ENCODE measurements at regions not wholly inside any gene's neighbourhood (a gene's known extent, or its start where the extent isn't known, plus 50 kb on each side); places are given as distances from the start of the nearest gene placed in this dataset.
"Not testable (repeated sequence)": the region's sequence is repeated elsewhere in the genome, so short reads cannot be mapped to it uniquely, and the experiment has no call there.

DNA sequence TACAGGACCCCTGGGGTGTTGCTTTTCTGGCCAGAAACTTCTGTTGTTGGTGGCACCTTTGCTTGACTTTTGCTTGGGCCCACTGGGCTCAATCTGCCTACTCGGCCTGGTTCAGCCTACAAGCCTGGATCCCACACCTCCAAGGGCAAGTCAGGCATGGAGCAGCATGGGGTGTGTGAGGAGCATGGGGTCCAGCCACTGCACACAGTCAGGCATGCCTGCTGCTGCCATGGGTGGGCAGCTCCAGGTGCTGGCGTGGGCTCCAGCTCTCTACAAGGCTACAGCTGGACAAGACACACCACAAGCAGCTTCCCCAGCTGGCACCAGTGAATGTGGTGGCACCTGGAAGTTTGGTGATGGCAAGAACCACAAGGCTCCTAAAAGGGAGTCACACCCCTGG lies 1683.1 kb upstream of the ADGRL3 start:
- POLR2A ChIA-PET = no interaction called here

DNA sequence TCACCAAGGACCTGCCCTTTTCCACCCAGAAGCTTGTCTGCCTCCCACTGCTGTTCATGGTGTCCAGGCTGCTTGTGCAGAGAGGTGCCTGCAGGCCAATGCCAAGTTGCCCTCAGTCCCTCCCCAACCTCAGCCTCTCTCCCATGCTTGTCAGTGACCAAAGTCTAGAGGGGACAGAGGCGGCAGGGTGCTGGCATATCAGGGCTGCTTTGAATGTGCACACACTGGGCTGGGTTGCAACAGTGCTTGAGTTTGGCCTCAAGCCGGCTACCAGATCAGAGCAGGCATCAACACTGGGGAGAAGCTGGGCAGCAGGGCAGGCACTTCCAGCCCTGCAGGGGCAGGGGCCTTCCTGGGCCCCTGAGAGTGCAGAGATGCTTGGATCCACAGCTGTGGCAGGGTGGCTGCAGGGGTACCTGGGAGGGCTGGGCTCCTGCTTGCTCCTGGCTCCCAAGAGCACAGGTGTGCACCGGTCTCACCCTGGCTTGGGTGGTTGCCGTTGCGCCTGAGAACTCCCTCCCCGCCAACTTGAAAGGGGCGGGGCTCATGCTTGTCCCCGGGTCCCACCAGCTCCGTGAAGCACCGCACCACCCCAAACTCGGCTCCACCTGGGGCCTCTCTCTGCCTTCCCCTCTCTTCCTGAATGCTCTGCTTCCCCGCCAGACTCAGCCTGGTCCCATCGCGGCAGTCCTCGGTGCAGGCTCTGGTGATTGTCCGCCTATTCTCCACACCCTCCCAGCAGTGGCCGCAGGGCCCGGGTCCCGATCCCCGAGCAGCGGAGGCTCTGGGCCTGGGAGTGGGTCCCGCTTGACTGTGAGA lies 1681.9 kb upstream of the ADGRL3 start:
- no peak overlapping the region for H3K27ac Mint-ChIP-seq
- no peaks in the 10 kb centered on the region for H3K27me3 Mint-ChIP-seq
- ChIA-PET CTCF (no interaction called here), POLR2A (no interaction called here)
- H3K4me3 Mint-ChIP-seq = no peak overlapping the region
- DNase-seq = no peak
- H3K4me1 Mint-ChIP-seq = no peaks in the 10 kb centered on the region
- H3K9me3 Mint-ChIP-seq = peaks cover 3% of the 10 kb centered on the region
- no peaks in the 10 kb centered on the region for H3K36me3 Mint-ChIP-seq (ENCODE audit: low read depth)

More for the DNA sequence above, 1683.1 kb upstream of the ADGRL3 start:
- no peak overlapping the region for H3K27ac Mint-ChIP-seq
- H3K36me3 Mint-ChIP-seq (ENCODE audit: low read depth) = no peaks in the 10 kb centered on the region
- peaks cover 3% of the 10 kb centered on the region for H3K9me3 Mint-ChIP-seq
- CTCF ChIA-PET = no interaction called here
- DNase-seq = no peak
- H3K27me3 Mint-ChIP-seq = no peaks in the 10 kb centered on the region
- no peaks in the 10 kb centered on the region for H3K4me1 Mint-ChIP-seq
- H3K4me3 Mint-ChIP-seq = no peak overlapping the region

DNA sequence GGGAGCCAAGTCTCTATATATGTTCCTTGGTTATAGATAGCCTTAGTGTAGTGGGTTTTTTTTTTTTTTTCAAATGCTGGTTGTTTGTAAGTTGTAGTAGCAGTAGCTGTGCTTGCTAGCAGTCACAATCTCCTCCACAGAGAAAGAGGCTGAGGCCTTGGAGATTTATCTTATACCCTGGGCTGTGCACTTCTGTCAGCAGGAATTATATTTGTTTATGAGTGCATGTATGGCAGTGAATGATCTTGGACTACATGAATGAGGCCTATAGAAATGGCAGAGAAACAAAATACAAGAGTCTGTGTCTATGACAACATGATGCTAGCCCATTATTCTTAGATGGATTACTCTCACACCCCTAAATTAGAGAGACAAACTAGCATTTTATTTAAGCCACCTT lies 1674.2 kb upstream of the ADGRL3 start:
- ChIA-PET CTCF (no interaction called here), POLR2A (no interaction called here)
- Mint-ChIP-seq H3K4me1 (no peaks in the 10 kb centered on the region), H3K9me3 (peaks cover 6% of the 10 kb centered on the region), H3K36me3 (ENCODE audit: low read depth) (no peaks in the 10 kb centered on the region), H3K4me3 (no peak overlapping the region), H3K27ac (no peak overlapping the region), H3K27me3 (no peaks in the 10 kb centered on the region)
- no peak for DNase-seq

DNA sequence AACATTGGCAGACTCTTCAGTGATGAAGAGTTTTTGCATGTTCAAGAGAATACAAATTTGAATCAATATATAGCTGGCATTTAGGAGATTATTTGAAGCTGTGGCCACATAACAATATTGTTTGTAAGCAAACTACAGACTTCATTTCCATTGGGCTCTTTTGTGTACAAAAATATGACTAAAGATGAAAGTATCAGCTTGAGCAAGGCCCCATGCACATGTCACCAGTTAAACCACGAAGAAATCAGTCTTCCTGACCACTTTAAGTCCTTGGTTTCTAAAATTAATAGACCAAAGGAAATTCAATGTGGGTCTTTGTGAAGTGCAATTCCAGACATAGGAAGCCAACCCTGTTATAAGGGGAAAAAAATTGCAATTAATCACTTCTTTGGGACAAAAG lies 1664.6 kb upstream of the ADGRL3 start:
- no peak overlapping the region for H3K27ac Mint-ChIP-seq
- ChIA-PET CTCF (no interaction called here), POLR2A (no interaction called here)
- peaks cover 2% of the 10 kb centered on the region for H3K9me3 Mint-ChIP-seq
- no peaks in the 10 kb centered on the region for H3K36me3 Mint-ChIP-seq (ENCODE audit: low read depth)
- no peak for DNase-seq
- no peaks in the 10 kb centered on the region for H3K27me3 Mint-ChIP-seq
- H3K4me1 Mint-ChIP-seq = no peaks in the 10 kb centered on the region
- H3K4me3 Mint-ChIP-seq = no peak overlapping the region

DNA sequence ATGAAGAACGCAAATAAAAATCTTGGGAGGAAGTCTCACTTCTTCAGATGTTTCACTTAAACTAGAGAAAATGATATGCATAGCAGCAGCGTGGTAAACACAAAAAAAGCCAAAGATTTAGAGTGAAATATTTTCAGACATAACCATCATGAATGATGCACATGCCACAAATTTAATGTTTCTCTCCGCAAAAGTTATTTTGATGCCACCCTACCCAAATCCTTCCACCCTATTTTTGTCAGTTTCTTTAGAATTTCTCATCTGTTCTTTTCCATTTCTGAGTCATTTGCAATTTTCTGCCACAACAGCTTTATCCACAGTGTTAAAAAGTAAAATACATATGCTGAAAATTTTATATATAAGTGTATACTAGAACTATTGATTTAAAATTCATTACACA lies 1663.7 kb upstream of the ADGRL3 start:
- DNase-seq = no peak
- Mint-ChIP-seq H3K27ac (no peak overlapping the region), H3K27me3 (no peaks in the 10 kb centered on the region), H3K9me3 (peaks cover 2% of the 10 kb centered on the region), H3K4me3 (no peak overlapping the region), H3K4me1 (no peaks in the 10 kb centered on the region), H3K36me3 (ENCODE audit: low read depth) (no peaks in the 10 kb centered on the region)
- ChIA-PET CTCF (no interaction called here), POLR2A (no interaction called here)

DNA sequence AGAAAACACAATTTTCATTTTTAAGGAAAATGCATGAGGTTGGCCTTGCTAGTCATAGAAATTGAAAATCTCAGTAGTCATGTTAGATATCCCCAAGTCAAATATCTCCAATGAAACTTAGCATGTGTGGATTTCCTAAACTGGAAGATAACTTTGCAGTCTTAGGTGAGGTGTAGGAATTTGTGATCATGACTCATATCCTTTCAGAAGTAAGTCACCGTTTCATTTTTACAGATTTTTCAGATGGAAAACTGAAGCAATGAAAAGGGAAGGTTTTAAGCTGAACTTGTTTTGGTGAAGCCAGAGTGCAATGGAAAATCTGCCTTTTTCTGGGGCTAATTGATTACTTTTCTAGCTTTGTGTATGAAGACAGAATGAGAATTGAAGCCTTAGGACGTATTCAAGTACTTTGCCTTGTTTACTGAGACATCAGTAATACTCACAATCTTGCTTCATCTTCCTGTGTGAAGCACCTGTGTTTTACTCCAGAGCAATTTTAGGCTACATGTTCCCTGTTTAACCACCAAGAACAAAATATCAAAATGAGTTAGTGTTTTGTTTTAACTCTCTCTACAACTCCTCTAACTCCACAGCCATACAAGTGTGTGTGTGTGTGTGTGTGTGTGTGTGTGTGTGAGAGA lies 1662.8 kb upstream of the ADGRL3 start:
- ChIA-PET CTCF (no interaction called here), POLR2A (no interaction called here)
- no peak for DNase-seq
- Mint-ChIP-seq H3K9me3 (peaks cover 2% of the 10 kb centered on the region), H3K27ac (no peak overlapping the region), H3K4me1 (no peaks in the 10 kb centered on the region), H3K27me3 (no peaks in the 10 kb centered on the region), H3K4me3 (no peak overlapping the region), H3K36me3 (ENCODE audit: low read depth) (no peaks in the 10 kb centered on the region)

DNA sequence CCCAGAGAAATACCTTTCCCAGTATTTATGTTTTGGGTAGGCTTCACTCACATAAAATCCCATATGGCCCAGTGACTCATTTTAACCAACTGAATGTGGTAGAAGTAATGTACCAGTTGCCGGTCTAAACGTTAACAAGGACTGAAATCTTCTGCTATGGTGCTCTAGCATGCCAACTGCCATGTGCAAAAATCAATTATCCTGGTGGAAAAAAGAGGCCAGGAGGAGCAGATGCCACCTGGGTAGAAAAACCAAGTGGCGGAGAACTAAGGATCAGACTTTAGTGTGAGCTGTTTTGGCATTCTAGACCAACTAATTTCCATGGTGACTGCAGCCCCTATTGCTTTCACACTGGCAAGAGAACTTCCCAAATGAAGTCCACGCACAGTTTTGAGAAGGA lies 1660.7 kb upstream of the ADGRL3 start:
- CTCF ChIA-PET = no interaction called here
- POLR2A ChIA-PET = no interaction called here
- no peak for DNase-seq
- no peaks in the 10 kb centered on the region for H3K27me3 Mint-ChIP-seq
- H3K36me3 Mint-ChIP-seq (ENCODE audit: low read depth) = no peaks in the 10 kb centered on the region
- peaks cover 2% of the 10 kb centered on the region for H3K9me3 Mint-ChIP-seq
- no peaks in the 10 kb centered on the region for H3K4me1 Mint-ChIP-seq
- H3K27ac Mint-ChIP-seq = no peak overlapping the region
- no peak overlapping the region for H3K4me3 Mint-ChIP-seq

DNA sequence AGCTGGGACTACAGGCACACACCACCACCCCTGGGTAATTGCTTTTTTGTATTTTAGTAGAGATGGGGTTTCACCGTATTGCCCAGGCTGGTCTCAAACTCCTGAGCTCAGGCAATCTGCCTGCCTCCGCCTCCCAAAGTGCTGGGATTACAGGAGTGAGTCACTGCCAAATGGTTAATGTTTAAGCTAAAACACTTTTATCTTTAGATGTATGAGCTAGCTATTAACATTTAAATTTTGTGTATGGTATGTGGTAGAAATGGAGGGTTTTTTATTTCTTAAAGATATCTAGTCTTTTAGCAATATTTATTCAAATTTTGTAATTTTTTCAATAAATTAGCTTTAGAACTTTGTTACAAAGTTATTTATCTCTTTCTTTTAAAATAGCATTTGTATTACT lies 1659.8 kb upstream of the ADGRL3 start:
- POLR2A ChIA-PET = no interaction called here
- Mint-ChIP-seq H3K27ac (no peak overlapping the region), H3K4me3 (no peak overlapping the region), H3K27me3 (no peaks in the 10 kb centered on the region), H3K9me3 (peaks cover 2% of the 10 kb centered on the region), H3K4me1 (no peaks in the 10 kb centered on the region), H3K36me3 (ENCODE audit: low read depth) (no peaks in the 10 kb centered on the region)
- DNase-seq = no peak
- CTCF ChIA-PET = no interaction called here

DNA sequence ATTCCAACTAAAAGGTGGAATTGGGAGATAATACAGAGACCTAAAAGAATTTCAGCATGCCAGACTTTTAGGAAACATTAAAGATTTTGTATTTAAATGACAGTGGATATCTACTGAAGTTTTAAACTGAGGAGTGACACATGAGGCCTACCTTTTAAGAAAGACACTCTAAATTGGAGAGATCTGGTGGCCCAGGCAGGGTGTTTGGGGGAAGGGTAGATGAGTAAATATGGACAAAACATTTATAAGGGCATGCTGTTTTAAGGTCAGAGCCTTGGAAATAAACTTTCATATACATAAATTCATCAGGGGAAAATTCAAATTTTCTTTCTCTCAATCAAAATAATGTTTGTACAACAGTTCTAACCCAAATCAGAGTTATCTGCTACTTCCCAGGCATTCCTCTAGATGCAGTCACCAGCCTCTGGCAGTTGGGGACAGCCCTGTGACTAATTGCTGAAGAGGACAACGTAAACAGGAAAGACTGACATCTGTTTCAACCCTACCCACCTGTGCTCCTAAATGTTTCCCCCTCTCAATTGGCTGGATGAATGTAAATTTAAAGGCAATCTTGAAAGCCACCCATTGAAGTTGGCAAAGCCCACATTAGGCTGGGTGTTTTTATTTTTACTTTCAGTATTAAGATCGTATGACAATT lies 1646.9 kb upstream of the ADGRL3 start:
- Mint-ChIP-seq H3K27ac (no peak overlapping the region), H3K4me1 (no peaks in the 10 kb centered on the region), H3K4me3 (no peak overlapping the region), H3K9me3 (peaks cover 8% of the 10 kb centered on the region), H3K36me3 (ENCODE audit: low read depth) (no peaks in the 10 kb centered on the region), H3K27me3 (no peaks in the 10 kb centered on the region)
- CTCF ChIA-PET = no interaction called here
- POLR2A ChIA-PET = no interaction called here
- DNase-seq = no peak

DNA sequence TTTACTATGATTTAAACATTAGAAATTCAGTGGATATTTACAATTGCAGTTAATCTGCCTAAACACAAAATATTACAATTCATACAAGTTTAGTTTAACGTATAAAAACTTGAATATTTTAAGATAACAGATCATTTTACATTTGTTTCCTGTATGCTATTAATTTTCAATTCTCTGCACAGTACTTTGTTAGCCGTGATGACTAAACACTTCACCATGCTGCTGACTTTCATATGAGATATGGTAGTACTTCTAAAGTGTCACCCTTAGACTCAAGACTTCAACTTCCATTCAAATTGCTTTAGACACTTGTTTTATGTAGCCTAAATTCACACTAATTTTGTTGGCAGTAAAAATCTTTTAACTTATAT lies 1646.4 kb upstream of the ADGRL3 start:
- Mint-ChIP-seq H3K36me3 (ENCODE audit: low read depth) (no peaks in the 10 kb centered on the region), H3K27me3 (no peaks in the 10 kb centered on the region), H3K9me3 (peaks cover 11% of the 10 kb centered on the region), H3K27ac (no peak overlapping the region), H3K4me3 (no peak overlapping the region), H3K4me1 (no peaks in the 10 kb centered on the region)
- no peak for DNase-seq
- ChIA-PET POLR2A (no interaction called here), CTCF (no interaction called here)

DNA sequence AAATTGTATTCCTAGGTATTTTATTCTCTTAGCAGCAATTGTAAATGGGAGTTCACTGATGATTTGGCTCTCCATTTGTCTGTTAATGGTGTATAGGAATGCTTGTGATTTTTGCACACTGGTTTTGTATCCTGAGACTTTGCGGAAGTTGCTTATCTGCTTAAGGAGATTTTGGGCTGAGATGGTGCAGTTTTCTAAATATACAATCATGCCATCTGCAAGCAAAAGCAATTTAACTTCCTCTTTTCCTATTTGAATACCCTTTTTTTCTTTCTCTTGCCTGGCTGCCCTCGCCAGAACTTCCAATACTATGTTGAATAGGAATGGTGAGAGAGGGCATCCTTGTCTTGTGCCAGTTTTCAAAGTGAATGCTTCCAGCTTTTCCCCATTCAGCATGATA lies 1643.9 kb upstream of the ADGRL3 start:
- H3K4me3 Mint-ChIP-seq; H3K4me1 Mint-ChIP-seq; H3K27ac Mint-ChIP-seq; DNase-seq; CTCF ChIA-PET; H3K36me3 Mint-ChIP-seq (ENCODE audit: low read depth); POLR2A ChIA-PET; H3K27me3 Mint-ChIP-seq: not testable (repeated sequence)
- H3K9me3 Mint-ChIP-seq = peaks cover 11% of the 10 kb centered on the region

DNA sequence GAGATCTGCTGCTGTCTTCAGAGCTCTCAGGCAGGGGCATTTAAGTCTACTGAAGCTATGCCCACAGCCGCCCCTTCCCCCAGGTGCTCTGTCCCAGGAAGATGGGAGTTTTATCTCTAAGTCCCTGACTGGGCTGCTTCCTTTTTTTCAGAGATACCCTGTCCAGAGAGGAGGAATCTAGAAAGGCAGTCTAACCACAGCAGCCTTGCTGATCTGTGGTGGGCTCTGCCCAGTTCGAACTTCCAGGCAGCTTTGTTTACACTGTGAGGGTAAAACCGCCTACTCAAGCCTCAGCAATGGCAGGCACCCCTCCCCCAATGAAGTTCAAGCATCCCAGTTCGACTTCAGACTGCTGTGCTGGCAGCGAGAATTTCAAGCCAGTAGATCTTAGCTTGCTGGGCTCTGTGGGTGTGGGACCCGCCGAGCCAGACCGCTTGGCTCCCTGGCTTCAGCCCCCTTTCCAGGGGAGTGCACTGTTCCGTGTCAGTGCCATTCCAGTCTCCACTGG lies 1639.9 kb upstream of the ADGRL3 start:
- H3K4me3 Mint-ChIP-seq; CTCF ChIA-PET; H3K27ac Mint-ChIP-seq; H3K27me3 Mint-ChIP-seq; DNase-seq; POLR2A ChIA-PET; H3K4me1 Mint-ChIP-seq; H3K36me3 Mint-ChIP-seq (ENCODE audit: low read depth): not testable (repeated sequence)
- H3K9me3 Mint-ChIP-seq = peaks cover 16% of the 10 kb centered on the region

DNA sequence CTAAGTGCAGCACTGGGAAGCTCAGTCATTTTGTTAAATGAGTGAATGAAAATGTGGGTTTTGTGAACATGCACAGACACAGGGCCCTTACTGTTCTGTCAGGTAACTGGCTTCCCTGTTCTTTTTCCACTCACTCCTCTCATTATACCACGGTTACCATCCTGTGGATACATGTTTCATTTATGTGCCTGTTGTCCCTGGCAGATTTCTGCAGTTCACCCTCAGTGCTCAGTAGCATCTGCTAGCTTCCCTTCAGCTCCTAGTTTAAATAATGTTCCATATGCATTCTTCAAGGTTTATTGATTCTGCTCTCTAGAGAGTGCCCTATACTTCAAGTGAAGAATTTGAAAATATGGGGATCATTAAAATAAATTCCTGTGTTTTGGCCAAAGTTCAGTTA lies 1634.3 kb upstream of the ADGRL3 start:
- Mint-ChIP-seq H3K4me1 (no peaks in the 10 kb centered on the region), H3K27me3 (no peaks in the 10 kb centered on the region), H3K36me3 (ENCODE audit: low read depth) (no peaks in the 10 kb centered on the region), H3K9me3 (peaks cover 12% of the 10 kb centered on the region), H3K4me3 (no peak overlapping the region), H3K27ac (no peak overlapping the region)
- POLR2A ChIA-PET = no interaction called here
- CTCF ChIA-PET = no interaction called here
- DNase-seq = no peak
